ENCODE measurements at regions not wholly inside any gene's neighbourhood (a gene's known extent, or its start where the extent isn't known, plus 50 kb on each side); places are given as distances from the start of the nearest gene placed in this dataset.
"Not testable (repeated sequence)": the region's sequence is repeated elsewhere in the genome, so short reads cannot be mapped to it uniquely, and the experiment has no call there.

DNA sequence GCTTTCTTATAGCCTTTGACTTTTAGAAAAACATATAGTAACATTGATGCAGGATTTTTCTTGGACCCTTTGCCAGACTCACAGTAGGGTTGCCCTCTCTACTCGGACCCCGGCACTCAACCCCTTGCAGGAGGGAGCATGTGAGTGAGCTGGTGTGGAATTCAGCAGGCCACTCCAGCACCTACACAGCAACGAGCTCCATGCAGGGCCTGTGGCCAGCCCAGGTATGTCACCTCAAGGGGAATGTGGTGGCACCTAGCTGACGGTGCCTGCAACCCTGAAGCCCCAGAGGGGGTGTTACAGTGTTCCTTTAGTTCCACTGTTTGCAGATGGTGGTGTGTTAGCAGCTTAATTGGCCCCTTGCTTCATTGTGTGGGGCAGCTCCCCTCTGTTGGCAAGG lies 414.9 kb downstream of the KCNJ2 start:
- no peak for DNase-seq
- intact Hi-C loops (cut with DNase I), result no loop called here

GRCh38 chr17:70588003-70588402 lies 418.7 kb downstream of the KCNJ2 start:
- DNase-seq (no peak), ATAC-seq (no peak)
- 85% methylated on average over 2 of the region's 2 CpGs for WGBS (ENCODE audit: insufficient coverage, low coverage, low lambda C conversion rate, missing lambda C conversion rate)
- intact Hi-C loops (cut with DNase I), result no loop called here
- Histone ChIP-seq H3K4me1 (no peaks in the 10 kb centered on the region), H3K9me3 (no peaks in the 10 kb centered on the region), H3K27ac (no peak overlapping the region), H3K4me3 (no peak overlapping the region), H3K27me3 (no peaks in the 10 kb centered on the region), H3K36me3 (no peaks in the 10 kb centered on the region)
- TF ChIP-seq POLR2A (IDR thresholded peaks at IDR 0.05), result no peak
- TF ChIP-seq, protein P1, sequence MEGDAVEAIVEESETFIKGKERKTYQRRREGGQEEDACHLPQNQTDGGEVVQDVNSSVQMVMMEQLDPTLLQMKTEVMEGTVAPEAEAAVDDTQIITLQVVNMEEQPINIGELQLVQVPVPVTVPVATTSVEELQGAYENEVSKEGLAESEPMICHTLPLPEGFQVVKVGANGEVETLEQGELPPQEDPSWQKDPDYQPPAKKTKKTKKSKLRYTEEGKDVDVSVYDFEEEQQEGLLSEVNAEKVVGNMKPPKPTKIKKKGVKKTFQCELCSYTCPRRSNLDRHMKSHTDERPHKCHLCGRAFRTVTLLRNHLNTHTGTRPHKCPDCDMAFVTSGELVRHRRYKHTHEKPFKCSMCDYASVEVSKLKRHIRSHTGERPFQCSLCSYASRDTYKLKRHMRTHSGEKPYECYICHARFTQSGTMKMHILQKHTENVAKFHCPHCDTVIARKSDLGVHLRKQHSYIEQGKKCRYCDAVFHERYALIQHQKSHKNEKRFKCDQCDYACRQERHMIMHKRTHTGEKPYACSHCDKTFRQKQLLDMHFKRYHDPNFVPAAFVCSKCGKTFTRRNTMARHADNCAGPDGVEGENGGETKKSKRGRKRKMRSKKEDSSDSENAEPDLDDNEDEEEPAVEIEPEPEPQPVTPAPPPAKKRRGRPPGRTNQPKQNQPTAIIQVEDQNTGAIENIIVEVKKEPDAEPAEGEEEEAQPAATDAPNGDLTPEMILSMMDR (IDR thresholded peaks at IDR 0.05), result no peak

More for the DNA sequence above, 414.9 kb downstream of the KCNJ2 start:
- H3K9me3 ChIP-seq, result no peaks in the 10 kb centered on the region
- ATAC-seq, result no peak
- WGBS (ENCODE audit: insufficient coverage, low coverage, low lambda C conversion rate, missing lambda C conversion rate), result 93% methylated on average over 2 of the region's 4 CpGs
- no peak overlapping the region for H3K4me3 ChIP-seq
- no peaks in the 10 kb centered on the region for H3K4me1 ChIP-seq
- H3K27ac ChIP-seq, result no peak overlapping the region
- TF ChIP-seq, protein P1 (IDR thresholded peaks at IDR 0.05), result no peak
- no peak for TF ChIP-seq POLR2A (IDR thresholded peaks at IDR 0.05)
- H3K36me3 ChIP-seq, result no peaks in the 10 kb centered on the region
- H3K27me3 ChIP-seq, result no peaks in the 10 kb centered on the region

- Histone ChIP-seq H3K36me3 (no peaks in the 10 kb centered on the region), H3K27ac (no peak overlapping the region), H3K4me3 (no peak overlapping the region), H3K27me3 (no peaks in the 10 kb centered on the region), H3K4me1 (no peaks in the 10 kb centered on the region), H3K9me3 (no peaks in the 10 kb centered on the region)
- no peak for DNase-seq
- TF ChIP-seq POLR2A (IDR thresholded peaks at IDR 0.05), result no peak
- TF ChIP-seq, protein P1 (IDR thresholded peaks at IDR 0.05), result no peak
- no peak for ATAC-seq
- intact Hi-C loops (cut with DNase I), result no loop called here
These were observed 428.4 kb downstream of the KCNJ2 start for GRCh38 chr17:70597774-70598173.

DNA sequence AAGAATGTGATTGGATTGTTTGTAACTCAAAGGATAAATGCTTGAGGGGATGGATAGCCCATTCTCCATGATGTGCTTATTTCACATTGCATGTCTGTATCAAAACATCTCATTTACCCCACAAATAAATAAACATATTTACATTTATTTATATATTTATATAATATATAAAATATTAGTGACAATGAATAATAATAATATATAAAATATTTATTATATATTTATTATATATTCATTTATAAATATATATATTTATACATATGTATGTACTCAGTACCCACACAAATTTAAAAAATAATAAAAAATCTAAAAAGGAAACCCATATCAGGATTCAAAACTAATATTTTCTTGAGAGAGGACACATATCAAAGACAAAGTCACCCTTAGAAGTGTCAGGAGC lies 429.9 kb downstream of the KCNJ2 start:
- H3K9me3 ChIP-seq, result no peaks in the 10 kb centered on the region
- no peak overlapping the region for H3K27ac ChIP-seq
- no peaks in the 10 kb centered on the region for H3K36me3 ChIP-seq
- H3K27me3 ChIP-seq, result no peaks in the 10 kb centered on the region
- no peak for ATAC-seq
- no peak for DNase-seq
- TF ChIP-seq, protein P1 (IDR thresholded peaks at IDR 0.05), result no peak
- no peak for TF ChIP-seq POLR2A (IDR thresholded peaks at IDR 0.05)
- no peaks in the 10 kb centered on the region for H3K4me1 ChIP-seq
- intact Hi-C loops (cut with DNase I), result no loop called here
- no peak overlapping the region for H3K4me3 ChIP-seq

GRCh38 chr17:70599945-70600344 lies 430.6 kb downstream of the KCNJ2 start:
- H3K36me3 ChIP-seq; H3K4me1 ChIP-seq; H3K27me3 ChIP-seq; H3K4me3 ChIP-seq; H3K27ac ChIP-seq; DNase-seq; H3K9me3 ChIP-seq; intact Hi-C loops (cut with DNase I); ATAC-seq: not testable (repeated sequence)
- WGBS (ENCODE audit: insufficient coverage, low coverage, low lambda C conversion rate, missing lambda C conversion rate), result 80% methylated on average over 2 of the region's 3 CpGs
